GM23248 (cell line): ENCODE measurements at regions not wholly inside any gene's neighbourhood (a gene's known extent, or its start where the extent isn't known, plus 50 kb on each side); places are given as distances from the start of the nearest gene placed in this dataset.

Experiments used
- DNase-seq: peaks from one replicate; pipeline ENCODE4 v3.0.0-alpha.2; 2015
- H2AFZ ChIP-seq: fragments of 200-600 bp; sonication (generic); 2 replicates; pipeline ENCODE4 v1.6.1; 2016; ENCODE audit warnings: antibody characterized with exemption
- H3F3A ChIP-seq: fragments of 200-600 bp; sonication (generic); 2 replicates; pipeline ENCODE4 v1.6.1; 2016; ENCODE audit warnings: mild to moderate bottlenecking, antibody characterized with exemption, mixed run types; ENCODE audit not compliant: insufficient read depth
- H3K27ac ChIP-seq: fragments of 200-600 bp; sonication (generic); 2 replicates; pipeline ENCODE4 v1.5.1; 2016; ENCODE audit warnings: mild to moderate bottlenecking
- H3K27me3 ChIP-seq: fragments of 200-600 bp; sonication (generic); replicated peaks from 2 replicates; pipeline ENCODE4 v1.6.1; 2016; ENCODE audit warnings: mild to moderate bottlenecking; ENCODE audit not compliant: insufficient read depth
- H3K36me3 ChIP-seq: fragments of 200-600 bp; sonication (generic); 2 replicates; pipeline ENCODE4 v1.6.1; 2016; ENCODE audit warnings: low read depth, mild to moderate bottlenecking
- H3K4me1 ChIP-seq: fragments of 200-600 bp; sonication (generic); 2 replicates; pipeline ENCODE4 v1.6.1; 2016; ENCODE audit warnings: mild to moderate bottlenecking; ENCODE audit not compliant: insufficient read depth
- H3K4me2 ChIP-seq: fragments of 200-600 bp; sonication (generic); one replicate; pipeline ENCODE4 v1.6.1; 2016; ENCODE audit warnings: mild to moderate bottlenecking; ENCODE audit not compliant: unreplicated experiment
- H3K4me3 ChIP-seq: fragments of 200-600 bp; sonication (generic); 2 replicates; pipeline ENCODE4 v1.5.1; 2016; ENCODE audit warnings: mild to moderate bottlenecking
- H3K79me2 ChIP-seq: fragments of 200-600 bp; sonication (generic); 2 replicates; pipeline ENCODE4 v1.6.1; 2016; ENCODE audit warnings: mild to moderate bottlenecking; ENCODE audit not compliant: insufficient read depth
- H3K9ac ChIP-seq: fragments of 200-600 bp; sonication (generic); 2 replicates; pipeline ENCODE4 v1.6.1; 2016; ENCODE audit warnings: mild to moderate bottlenecking
- H3K9me2 ChIP-seq: fragments of 200-600 bp; sonication (generic); 2 replicates; pipeline ENCODE4 v1.6.1; 2016; ENCODE audit warnings: mixed run types, mild to moderate bottlenecking, moderate library complexity; ENCODE audit not compliant: insufficient read depth
- H3K9me3 ChIP-seq: fragments of 200-600 bp; sonication (generic); one replicate; pipeline ENCODE4 v1.6.1; 2017; ENCODE audit warnings: low read depth
- H4K20me1 ChIP-seq: fragments of 200-600 bp; sonication (generic); 2 replicates; pipeline ENCODE4 v1.6.0; 2016; ENCODE audit not compliant: insufficient read depth
- EZH2 ChIP-seq: fragments of 200-600 bp; sonication (generic); IDR thresholded peaks from 2 replicates; pipeline ENCODE4 v1.6.1; 2018; ENCODE audit warnings: antibody characterized with exemption, mild to moderate bottlenecking; ENCODE audit not compliant: insufficient read depth, poor library complexity, severe bottlenecking
- EZH2phosphoT487 ChIP-seq: fragments of 200-600 bp; sonication (generic); IDR thresholded peaks from 2 replicates; pipeline ENCODE4 v1.6.1; 2018; ENCODE audit warnings: antibody characterized with exemption, moderate library complexity, mild to moderate bottlenecking, low read depth; ENCODE audit not compliant: insufficient read depth
- WGBS, 2 experiments: methylation state at CpG; one replicate each; pipeline ENCODE4 v1.1.6; 2015 to 2017; ENCODE audit warnings: low lambda C conversion rate in 2 of 2, low coverage in 1 of 2; ENCODE audit errors: missing lambda C conversion rate in 2 of 2; 5-methylcytosine and 5-hydroxymethylcytosine counted together
- in situ Hi-C: fragments of 300-500 bp; cut with MboI; formaldehyde crosslinking; loops from 2 replicates; pipeline ENCODE4 v1.15.0; 2020

- Histone ChIP-seq H3K27ac (no peak overlapping the region), H3K9me3 (no peaks in the 10 kb centered on the region), H3K27me3 (no peaks in the 10 kb centered on the region), H3K9me2 (no peaks in the 10 kb centered on the region), H3K9ac (no peak overlapping the region), H3K4me2 (no peak overlapping the region), H3K4me1 (no peaks in the 10 kb centered on the region), H3K79me2 (no peaks in the 10 kb centered on the region), H3K4me3 (no peak overlapping the region), H4K20me1 (no peaks in the 10 kb centered on the region), H3F3A (no peaks in the 10 kb centered on the region), H2AFZ (no peak overlapping the region), H3K36me3 (no peaks in the 10 kb centered on the region)
- TF ChIP-seq EZH2phosphoT487 (no peak), EZH2 (no peak)
- DNase-seq: no peak
- in situ Hi-C loops: no loop called here
These were observed 380.1 kb downstream of the GASK1B start for GRCh38 chr4:157792716-157793115.

- in situ Hi-C loops: no loop called here
- Histone ChIP-seq H3K4me1 (no peaks in the 10 kb centered on the region), H3K79me2 (no peaks in the 10 kb centered on the region), H3K4me2 (no peak overlapping the region), H3F3A (no peaks in the 10 kb centered on the region), H3K27ac (no peak overlapping the region), H3K36me3 (no peaks in the 10 kb centered on the region), H2AFZ (no peak overlapping the region), H3K4me3 (no peak overlapping the region), H3K9me3 (no peaks in the 10 kb centered on the region), H3K27me3 (no peaks in the 10 kb centered on the region), H3K9me2 (no peaks in the 10 kb centered on the region), H4K20me1 (no peaks in the 10 kb centered on the region), H3K9ac (no peak overlapping the region)
- TF ChIP-seq EZH2 (no peak), EZH2phosphoT487 (no peak)
- WGBS, 2 experiments: 22 to 23% methylated on average over 1 of the region's 1 CpG
- DNase-seq: no peak
These were observed 381.6 kb downstream of the GASK1B start for GRCh38 chr4:157791236-157791635.

GRCh38 chr4:157787618-157788017 is 385.2 kb downstream of the GASK1B start:
- TF ChIP-seq EZH2phosphoT487 (no peak), EZH2 (no peak)
- Histone ChIP-seq H3K36me3 (no peaks in the 10 kb centered on the region), H3K9ac (no peak overlapping the region), H3K9me2 (no peaks in the 10 kb centered on the region), H3F3A (no peaks in the 10 kb centered on the region), H3K4me1 (no peaks in the 10 kb centered on the region), H2AFZ (no peak overlapping the region), H3K27me3 (no peaks in the 10 kb centered on the region), H3K9me3 (no peaks in the 10 kb centered on the region), H3K4me2 (no peak overlapping the region), H3K79me2 (no peaks in the 10 kb centered on the region), H3K27ac (no peak overlapping the region), H4K20me1 (no peaks in the 10 kb centered on the region), H3K4me3 (no peak overlapping the region)
- no peak for DNase-seq
- in situ Hi-C loops: no loop called here
- WGBS, 2 experiments: 13 to 15% methylated on average over 2 of the region's 2 CpGs

GRCh38 chr4:157781361-157781760 is 391.5 kb downstream of the GASK1B start:
- Histone ChIP-seq H3K4me3 (no peak overlapping the region), H3K36me3 (no peaks in the 10 kb centered on the region), H3K9me2 (no peaks in the 10 kb centered on the region), H3K27me3 (no peaks in the 10 kb centered on the region), H3K79me2 (no peaks in the 10 kb centered on the region), H3K9me3 (no peaks in the 10 kb centered on the region), H4K20me1 (no peaks in the 10 kb centered on the region), H3K4me2 (no peak overlapping the region), H3F3A (no peaks in the 10 kb centered on the region), H3K9ac (no peak overlapping the region), H3K4me1 (no peaks in the 10 kb centered on the region), H2AFZ (no peak overlapping the region), H3K27ac (no peak overlapping the region)
- no peak for DNase-seq
- no peak for TF ChIP-seq EZH2
- TF ChIP-seq EZH2phosphoT487: no peak
- 2 to 3% methylated on average over 2 of the region's 2 CpGs for WGBS, 2 experiments
- in situ Hi-C loops: no loop called here

- no peak overlapping the region for H3K4me3 ChIP-seq
- no peak overlapping the region for H2AFZ ChIP-seq
- no peaks in the 10 kb centered on the region for H3K27me3 ChIP-seq
- H3K4me2 ChIP-seq: no peak overlapping the region
- H3K36me3 ChIP-seq: no peaks in the 10 kb centered on the region
- no peaks in the 10 kb centered on the region for H3K9me2 ChIP-seq
- no peak for DNase-seq
- H3K9ac ChIP-seq: no peak overlapping the region
- no peak overlapping the region for H3K27ac ChIP-seq
- no peaks in the 10 kb centered on the region for H3K79me2 ChIP-seq
- no peaks in the 10 kb centered on the region for H3K9me3 ChIP-seq
- H4K20me1 ChIP-seq: no peaks in the 10 kb centered on the region
- no peaks in the 10 kb centered on the region for H3K4me1 ChIP-seq
- in situ Hi-C loops: no loop called here
- no peaks in the 10 kb centered on the region for H3F3A ChIP-seq
- 7 to 11% methylated on average over 1 of the region's 1 CpG for WGBS, 2 experiments
- no peak for TF ChIP-seq EZH2
- no peak for TF ChIP-seq EZH2phosphoT487
These were observed 393.7 kb downstream of the GASK1B start for GRCh38 chr4:157779081-157779480.
